Adrenal gland (tissue), 9 donors: ENCODE measurements at regions not wholly inside any gene's neighbourhood (a gene's known extent, or its start where the extent isn't known, plus 50 kb on each side); places are given as distances from the start of the nearest gene placed in this dataset.

Experiments
- DNase-seq, 7 donors: peaks; one replicate each; pipeline ENCODE4 v3.0.0-alpha.2; 2019 to 2020
- H3K27ac ChIP-seq, 5 donors: fragments of 200-600 bp; sonication (generic) in 4 of 5; 1 replicate in 3 of 5; 2 replicates in 2 of 5; pipeline versions ENCODE4 v1.5.1 to v1.8.0; 2016 to 2020; ENCODE audit warnings: mild to moderate bottlenecking in 1 of 5
- H3K27me3 ChIP-seq: fragments of 200-600 bp; 2 replicates; pipeline ENCODE4 v1.8.0; 2021
- H3K36me3 ChIP-seq, 2 donors: fragments of 200-600 bp; replicated peaks in 1 of 2; 1 replicate in 1 of 2; 2 replicates in 1 of 2; pipeline versions ENCODE4 v1.5.1 to v1.8.0; 2018 to 2022
- H3K4me1 ChIP-seq, 2 donors: fragments of 200-600 bp; replicated peaks in 1 of 2; 1 replicate in 1 of 2; 2 replicates in 1 of 2; pipeline versions ENCODE4 v1.5.1 to v1.8.0; 2018 to 2021
- H3K4me3 ChIP-seq, 4 donors: fragments of 200-600 bp; sonication (generic) in 3 of 4; one replicate each; pipeline ENCODE4 v1.5.1; 2016 to 2018
- H3K9me3 ChIP-seq, 3 donors: fragments of 200-600 bp; sonication (generic) in 1 of 3; replicated peaks in 1 of 3; 1 replicate in 2 of 3; 2 replicates in 1 of 3; pipeline versions ENCODE4 v1.5.1 to v1.8.0; 2016 to 2021
- CTCF ChIP-seq, 6 experiments: fragments of 450-650 bp in 4 of 6; fragments of 200-600 bp in 2 of 6; sonication (generic) in 1 of 6; IDR thresholded peaks; 1 replicate in 5 of 6; 2 replicates in 1 of 6; pipeline versions ENCODE4 v1.5.1 to v1.8.0; 2016 to 2021; ENCODE audit warnings: antibody characterized with exemption in 6 of 6, mild to moderate bottlenecking in 2 of 6, moderate library complexity in 1 of 6
- POLR2A ChIP-seq, 2 donors: fragments of 450-650 bp; IDR thresholded peaks; one replicate each; pipeline ENCODE4 v1.6.1; 2017; ENCODE audit warnings: antibody characterized with exemption in 2 of 2, mild to moderate bottlenecking in 2 of 2, moderate library complexity in 1 of 2
- WGBS, 4 donors: extraction: QIAGEN DNeasy Blood & Tissue Kit in 2 of 4; methylation state at CpG; one replicate each; pipeline versions ENCODE4 v1.1.5 to v1.1.7; 2013 to 2017; 5-methylcytosine and 5-hydroxymethylcytosine counted together
- intact Hi-C, 2 donors: fragments of 100-400 bp; cut with DNase I; formaldehyde crosslinking; loops; one replicate each; pipeline versions ENCODE4 v1.14.1 to v1.15.0; 2022 to 2023
- donor health status: healthy with polysubstance abuse.
- donor health status: Bipolar disorder and iron deficiency.
- donor health status: DM: yes; HTN: yes; CAD: no.
- donor health status: DM: no; HTN: no; CAD: no.
- donor health status: DM: no; HTN: no; CAD: no.

GRCh38 chr10:84891631-84892030 lies 563.2 kb downstream of the CCSER2 start:
- Histone ChIP-seq H3K27ac (no peak overlapping the region), H3K4me1 (no peaks in the 10 kb centered on the region), H3K9me3 (no peaks in the 10 kb centered on the region), H3K4me3 (no peak overlapping the region), H3K27me3 (no peaks in the 10 kb centered on the region), H3K36me3 (no peaks in the 10 kb centered on the region)
- 53 to 69% (median 57%) methylated on average over 4 of the region's 4 CpGs for WGBS, 4 donors
- no peak for DNase-seq
- intact Hi-C loops = no loop called here
- TF ChIP-seq CTCF (IDR thresholded peaks at IDR 0.05) (no peak), POLR2A (IDR thresholded peaks at IDR 0.05) (no peak)

- no peak for DNase-seq
- intact Hi-C loops = no loop called here
- Histone ChIP-seq H3K27ac (no peak overlapping the region), H3K9me3 (no peaks in the 10 kb centered on the region), H3K27me3 (no peaks in the 10 kb centered on the region), H3K36me3 (no peaks in the 10 kb centered on the region), H3K4me3 (no peak overlapping the region), H3K4me1 (no peaks in the 10 kb centered on the region)
- 49 to 62% (median 56%) methylated on average over 3 of the region's 3 CpGs for WGBS, 4 donors
- TF ChIP-seq POLR2A (IDR thresholded peaks at IDR 0.05) (no peak), CTCF (IDR thresholded peaks at IDR 0.05) (no peak)
Measured at GRCh38 chr10:84895541-84895940, 567.2 kb downstream of the CCSER2 start.

GRCh38 chr10:84896909-84897308 lies 568.5 kb downstream of the CCSER2 start:
- Histone ChIP-seq H3K4me3 (no peak overlapping the region), H3K4me1 (no peaks in the 10 kb centered on the region), H3K36me3 (no peaks in the 10 kb centered on the region), H3K27ac (no peak overlapping the region), H3K9me3 (no peaks in the 10 kb centered on the region), H3K27me3 (no peaks in the 10 kb centered on the region)
- intact Hi-C loops = no loop called here
- no peak for TF ChIP-seq CTCF (IDR thresholded peaks at IDR 0.05)
- TF ChIP-seq POLR2A (IDR thresholded peaks at IDR 0.05) = no peak
- WGBS, 4 donors = 83 to 93% (median 88%) methylated on average over 2 of the region's 2 CpGs
- DNase-seq = no peak

- Histone ChIP-seq H3K27ac (no peak overlapping the region), H3K4me3 (no peak overlapping the region), H3K36me3 (no peaks in the 10 kb centered on the region), H3K9me3 (no peaks in the 10 kb centered on the region), H3K27me3 (no peaks in the 10 kb centered on the region), H3K4me1 (no peaks in the 10 kb centered on the region)
- TF ChIP-seq CTCF (IDR thresholded peaks at IDR 0.05) (no peak), POLR2A (IDR thresholded peaks at IDR 0.05) (no peak)
- DNase-seq = no peak
- intact Hi-C loops = no loop called here
- 73 to 76% (median 75%) methylated on average over 1 of the region's 1 CpG; no CpG with 5 or more reads in 1 of the 4 donors for WGBS, 4 donors
Measured at GRCh38 chr10:84899268-84899667, 570.9 kb downstream of the CCSER2 start.
